ENCODE measurements at regions not wholly inside any gene's neighbourhood (a gene's known extent, or its start where the extent isn't known, plus 50 kb on each side); places are given as distances from the start of the nearest gene placed in this dataset.

DNA sequence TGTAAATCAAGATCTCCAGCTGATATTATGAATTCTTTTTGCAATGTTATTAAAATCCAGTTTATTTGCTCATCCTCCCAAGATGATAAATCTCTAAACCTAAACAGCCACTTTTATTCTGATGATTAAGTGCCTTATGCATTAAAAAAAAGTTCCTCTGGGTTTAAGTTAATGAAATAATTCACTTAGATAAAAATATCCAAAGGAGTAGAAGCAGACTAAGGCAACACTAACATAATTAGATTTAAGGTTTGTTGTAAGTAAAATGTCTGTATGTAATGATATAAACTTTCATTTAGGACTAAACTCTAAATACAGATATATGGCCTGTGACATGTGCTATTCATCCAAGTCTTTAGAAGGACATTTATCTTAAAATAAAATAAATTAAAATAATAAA is 457.2 kb downstream of the TENT5A start:
- intact Hi-C loops (cut with micrococcal nuclease) = no loop called here
- Histone ChIP-seq H3K9me3 (replicated peaks in 1 of 2; ENCODE audit: control insufficient read depth in 1 of 2, insufficient read depth in 1 of 2, low read length in 2 of 2) (no peaks in the 10 kb centered on the region), H3K4me2 (replicated peaks; ENCODE audit: extremely low read depth, low read length, poor library complexity, severe bottlenecking) (no peak overlapping the region), H3K9ac (ENCODE audit: insufficient read depth, low read length, poor library complexity, severe bottlenecking) (no peak overlapping the region), H3K27me3 (ENCODE audit: control insufficient read depth in 2 of 2, insufficient read depth in 2 of 2, low read length in 2 of 2) (no peaks in the 10 kb centered on the region), H3K27ac (ENCODE audit: low read depth in 1 of 2, low read length in 2 of 2) (no peak overlapping the region), H3K4me1 (ENCODE audit: control insufficient read depth in 1 of 2, insufficient read depth in 2 of 2, low read length in 2 of 2) (no peaks in the 10 kb centered on the region), H2AFZ (ENCODE audit: insufficient read depth, low read depth, low read length, poor library complexity, severe bottlenecking) (no peak overlapping the region), H3K4me3 (replicated peaks in 1 of 3; ENCODE audit: low read depth in 2 of 3, low read length in 3 of 3) (no peak overlapping the region), H3K36me3 (replicated peaks in 1 of 2; ENCODE audit: control insufficient read depth in 1 of 2, insufficient read depth in 2 of 2, low read length in 2 of 2) (no peaks in the 10 kb centered on the region), H4K20me1 (ENCODE audit: insufficient read depth, low read length) (no peaks in the 10 kb centered on the region), H3K79me2 (ENCODE audit: insufficient read depth, low read length) (no peaks in the 10 kb centered on the region)
- peaks cover 0 to 2% (median 1%) of the 10 kb centered on the region in 3 donors for H3K27me3 Mint-ChIP-seq (ENCODE audit: low read depth in 3 of 3)
- no peaks in the 10 kb centered on the region for H3K9me3 Mint-ChIP-seq
- H3K4me1 Mint-ChIP-seq = no peaks in the 10 kb centered on the region
- no peak overlapping the region for H3K4me3 Mint-ChIP-seq
- H3K27ac Mint-ChIP-seq = no peak overlapping the region
- no peak for DNase-seq
- H3K36me3 Mint-ChIP-seq = no peaks in the 10 kb centered on the region
- TF ChIP-seq, protein P1, sequence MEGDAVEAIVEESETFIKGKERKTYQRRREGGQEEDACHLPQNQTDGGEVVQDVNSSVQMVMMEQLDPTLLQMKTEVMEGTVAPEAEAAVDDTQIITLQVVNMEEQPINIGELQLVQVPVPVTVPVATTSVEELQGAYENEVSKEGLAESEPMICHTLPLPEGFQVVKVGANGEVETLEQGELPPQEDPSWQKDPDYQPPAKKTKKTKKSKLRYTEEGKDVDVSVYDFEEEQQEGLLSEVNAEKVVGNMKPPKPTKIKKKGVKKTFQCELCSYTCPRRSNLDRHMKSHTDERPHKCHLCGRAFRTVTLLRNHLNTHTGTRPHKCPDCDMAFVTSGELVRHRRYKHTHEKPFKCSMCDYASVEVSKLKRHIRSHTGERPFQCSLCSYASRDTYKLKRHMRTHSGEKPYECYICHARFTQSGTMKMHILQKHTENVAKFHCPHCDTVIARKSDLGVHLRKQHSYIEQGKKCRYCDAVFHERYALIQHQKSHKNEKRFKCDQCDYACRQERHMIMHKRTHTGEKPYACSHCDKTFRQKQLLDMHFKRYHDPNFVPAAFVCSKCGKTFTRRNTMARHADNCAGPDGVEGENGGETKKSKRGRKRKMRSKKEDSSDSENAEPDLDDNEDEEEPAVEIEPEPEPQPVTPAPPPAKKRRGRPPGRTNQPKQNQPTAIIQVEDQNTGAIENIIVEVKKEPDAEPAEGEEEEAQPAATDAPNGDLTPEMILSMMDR (IDR thresholded peaks at IDR 0.05) = no peak

DNA sequence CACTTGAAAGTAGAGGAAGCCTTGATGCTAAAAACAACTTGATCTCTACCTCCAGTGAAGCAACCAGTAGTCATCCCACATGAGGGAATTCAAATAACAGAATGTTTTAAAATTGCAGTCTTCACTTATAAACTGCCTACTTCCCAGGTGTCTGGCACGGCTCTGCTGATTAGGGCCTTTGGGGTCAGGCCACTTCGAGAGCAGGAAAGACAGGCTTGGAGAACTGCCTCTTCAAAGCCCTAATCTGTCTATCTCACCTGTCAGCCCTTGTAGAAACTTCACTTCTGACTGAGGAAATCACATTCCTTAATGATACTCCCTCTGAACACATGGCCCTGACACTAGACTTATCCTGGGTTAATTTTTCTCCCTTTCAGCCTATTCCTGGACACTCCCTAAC is 458.6 kb downstream of the TENT5A start:
- Mint-ChIP-seq H3K27me3 (ENCODE audit: low read depth in 3 of 3) (peaks cover 0 to 2% (median 1%) of the 10 kb centered on the region in 3 donors), H3K4me3 (no peak overlapping the region), H3K36me3 (no peaks in the 10 kb centered on the region), H3K9me3 (no peaks in the 10 kb centered on the region), H3K4me1 (no peaks in the 10 kb centered on the region), H3K27ac (no peak overlapping the region)
- Histone ChIP-seq H3K4me3 (replicated peaks in 1 of 3; ENCODE audit: low read depth in 2 of 3, low read length in 3 of 3) (no peak overlapping the region), H3K9me3 (replicated peaks in 1 of 2; ENCODE audit: control insufficient read depth in 1 of 2, insufficient read depth in 1 of 2, low read length in 2 of 2) (no peaks in the 10 kb centered on the region), H3K9ac (ENCODE audit: insufficient read depth, low read length, poor library complexity, severe bottlenecking) (no peak overlapping the region), H2AFZ (ENCODE audit: insufficient read depth, low read depth, low read length, poor library complexity, severe bottlenecking) (no peak overlapping the region), H3K79me2 (ENCODE audit: insufficient read depth, low read length) (no peaks in the 10 kb centered on the region), H3K27me3 (ENCODE audit: control insufficient read depth in 2 of 2, insufficient read depth in 2 of 2, low read length in 2 of 2) (no peaks in the 10 kb centered on the region), H3K27ac (ENCODE audit: low read depth in 1 of 2, low read length in 2 of 2) (no peak overlapping the region), H3K4me2 (replicated peaks; ENCODE audit: extremely low read depth, low read length, poor library complexity, severe bottlenecking) (no peak overlapping the region), H3K4me1 (ENCODE audit: control insufficient read depth in 1 of 2, insufficient read depth in 2 of 2, low read length in 2 of 2) (no peaks in the 10 kb centered on the region), H4K20me1 (ENCODE audit: insufficient read depth, low read length) (no peaks in the 10 kb centered on the region), H3K36me3 (replicated peaks in 1 of 2; ENCODE audit: control insufficient read depth in 1 of 2, insufficient read depth in 2 of 2, low read length in 2 of 2) (no peaks in the 10 kb centered on the region)
- intact Hi-C loops (cut with micrococcal nuclease) = no loop called here
- TF ChIP-seq, protein P1 (IDR thresholded peaks at IDR 0.05) = no peak
- WGBS (ENCODE audit: insufficient coverage) = 73% methylated on average over 2 of the region's 2 CpGs
- no peak for DNase-seq

Measured in CD14-positive monocyte (primary cell).